PC-9 (cell line): ENCODE measurements at regions not wholly inside any gene's neighbourhood (a gene's known extent, or its start where the extent isn't known, plus 50 kb on each side); places are given as distances from the start of the nearest gene placed in this dataset.

Source experiments
- CTCF ChIP-seq: fragments of 200-600 bp; sonication (generic); conservative IDR thresholded peaks from 2 replicates; pipeline ENCODE4 v1.6.1; 2017; ENCODE audit warnings: mixed run types, antibody characterized with exemption, mild to moderate bottlenecking, moderate library complexity
- EZH2 ChIP-seq: fragments of 200-600 bp; sonication (generic); IDR thresholded peaks from 2 replicates; pipeline ENCODE4 v1.8.0; 2017; ENCODE audit warnings: antibody characterized with exemption, low read depth

GRCh38 chr18:39053571-39053970 is 1488.0 kb upstream of the CELF4 start:
- no peak for TF ChIP-seq CTCF
- TF ChIP-seq EZH2, result no peak
